ENCODE measurements at regions not wholly inside any gene's neighbourhood (a gene's known extent, or its start where the extent isn't known, plus 50 kb on each side); places are given as distances from the start of the nearest gene placed in this dataset.
"Not testable (repeated sequence)": the region's sequence is repeated elsewhere in the genome, so short reads cannot be mapped to it uniquely, and the experiment has no call there.

- TF ChIP-seq CTCF (IDR thresholded peaks at IDR 0.05; ENCODE audit: low read depth, low read length); EZH2phosphoT487 (IDR thresholded peaks at IDR 0.05; ENCODE audit: low read depth): not testable (repeated sequence)
Observed at GRCh38 chr19:31484858-31485410, 135.7 kb upstream of the TSHZ3 start.

All from OCI-LY3 (cell line).